ENCODE measurements at regions not wholly inside any gene's neighbourhood (a gene's known extent, or its start where the extent isn't known, plus 50 kb on each side); places are given as distances from the start of the nearest gene placed in this dataset.

DNA sequence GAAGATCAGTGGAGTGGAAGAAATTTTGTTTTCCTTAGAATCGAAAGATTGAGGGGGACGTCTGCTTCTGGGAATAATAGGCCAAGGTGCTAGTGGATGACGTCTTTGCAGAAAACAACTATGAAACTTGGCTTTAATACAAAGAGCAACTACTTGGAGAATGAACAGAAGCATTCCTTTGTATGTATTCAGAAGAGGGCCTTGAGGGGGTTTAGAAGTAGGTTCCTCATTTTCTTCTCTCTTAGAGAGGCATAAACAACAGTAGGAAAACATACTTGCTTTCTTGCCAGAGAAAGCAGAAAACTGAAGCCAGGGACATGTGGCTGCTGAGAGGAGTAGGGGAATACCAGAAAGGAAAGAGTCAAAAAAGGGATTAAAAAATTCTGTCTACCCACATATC, 167.8 kb downstream of the ZNF330 start (continued):
- TF ChIP-seq NR3C1 (CRISPR knock-in tag; conservative IDR thresholded peaks at IDR 0.05; ENCODE audit: low read depth) = no peak
- no peak for TF ChIP-seq SMAD4 (CRISPR knock-in tag; IDR thresholded peaks at IDR 0.05)
- no peak for TF ChIP-seq HMGA2 (CRISPR knock-in tag; IDR thresholded peaks at IDR 0.05)
- TF ChIP-seq ZBTB21 (CRISPR knock-in tag; IDR thresholded peaks at IDR 0.05; ENCODE audit: borderline replicate concordance) = no peak
- TF ChIP-seq, protein P1, sequence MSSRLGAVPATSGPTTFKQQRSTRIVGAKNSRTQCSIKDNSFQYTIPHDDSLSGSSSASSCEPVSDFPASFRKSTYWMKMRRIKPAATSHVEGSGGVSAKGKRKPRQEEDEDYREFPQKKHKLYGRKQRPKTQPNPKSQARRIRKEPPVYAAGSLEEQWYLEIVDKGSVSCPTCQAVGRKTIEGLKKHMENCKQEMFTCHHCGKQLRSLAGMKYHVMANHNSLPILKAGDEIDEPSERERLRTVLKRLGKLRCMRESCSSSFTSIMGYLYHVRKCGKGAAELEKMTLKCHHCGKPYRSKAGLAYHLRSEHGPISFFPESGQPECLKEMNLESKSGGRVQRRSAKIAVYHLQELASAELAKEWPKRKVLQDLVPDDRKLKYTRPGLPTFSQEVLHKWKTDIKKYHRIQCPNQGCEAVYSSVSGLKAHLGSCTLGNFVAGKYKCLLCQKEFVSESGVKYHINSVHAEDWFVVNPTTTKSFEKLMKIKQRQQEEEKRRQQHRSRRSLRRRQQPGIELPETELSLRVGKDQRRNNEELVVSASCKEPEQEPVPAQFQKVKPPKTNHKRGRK (CRISPR knock-in tag; IDR thresholded peaks at IDR 0.05; ENCODE audit: borderline replicate concordance) = no peak
- TF ChIP-seq TEAD1 (CRISPR knock-in tag; IDR thresholded peaks at IDR 0.05) = no peak
- TF ChIP-seq, protein P2, sequence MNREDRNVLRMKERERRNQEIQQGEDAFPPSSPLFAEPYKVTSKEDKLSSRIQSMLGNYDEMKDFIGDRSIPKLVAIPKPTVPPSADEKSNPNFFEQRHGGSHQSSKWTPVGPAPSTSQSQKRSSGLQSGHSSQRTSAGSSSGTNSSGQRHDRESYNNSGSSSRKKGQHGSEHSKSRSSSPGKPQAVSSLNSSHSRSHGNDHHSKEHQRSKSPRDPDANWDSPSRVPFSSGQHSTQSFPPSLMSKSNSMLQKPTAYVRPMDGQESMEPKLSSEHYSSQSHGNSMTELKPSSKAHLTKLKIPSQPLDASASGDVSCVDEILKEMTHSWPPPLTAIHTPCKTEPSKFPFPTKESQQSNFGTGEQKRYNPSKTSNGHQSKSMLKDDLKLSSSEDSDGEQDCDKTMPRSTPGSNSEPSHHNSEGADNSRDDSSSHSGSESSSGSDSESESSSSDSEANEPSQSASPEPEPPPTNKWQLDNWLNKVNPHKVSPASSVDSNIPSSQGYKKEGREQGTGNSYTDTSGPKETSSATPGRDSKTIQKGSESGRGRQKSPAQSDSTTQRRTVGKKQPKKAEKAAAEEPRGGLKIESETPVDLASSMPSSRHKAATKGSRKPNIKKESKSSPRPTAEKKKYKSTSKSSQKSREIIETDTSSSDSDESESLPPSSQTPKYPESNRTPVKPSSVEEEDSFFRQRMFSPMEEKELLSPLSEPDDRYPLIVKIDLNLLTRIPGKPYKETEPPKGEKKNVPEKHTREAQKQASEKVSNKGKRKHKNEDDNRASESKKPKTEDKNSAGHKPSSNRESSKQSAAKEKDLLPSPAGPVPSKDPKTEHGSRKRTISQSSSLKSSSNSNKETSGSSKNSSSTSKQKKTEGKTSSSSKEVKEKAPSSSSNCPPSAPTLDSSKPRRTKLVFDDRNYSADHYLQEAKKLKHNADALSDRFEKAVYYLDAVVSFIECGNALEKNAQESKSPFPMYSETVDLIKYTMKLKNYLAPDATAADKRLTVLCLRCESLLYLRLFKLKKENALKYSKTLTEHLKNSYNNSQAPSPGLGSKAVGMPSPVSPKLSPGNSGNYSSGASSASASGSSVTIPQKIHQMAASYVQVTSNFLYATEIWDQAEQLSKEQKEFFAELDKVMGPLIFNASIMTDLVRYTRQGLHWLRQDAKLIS (CRISPR knock-in tag; IDR thresholded peaks at IDR 0.05; ENCODE audit: borderline replicate concordance) = no peak
- TF ChIP-seq ZNF416 (CRISPR knock-in tag; IDR thresholded peaks at IDR 0.05) = no peak
- no peak for TF ChIP-seq NFE2L1 (CRISPR knock-in tag; IDR thresholded peaks at IDR 0.05)
- TF ChIP-seq, protein P3, sequence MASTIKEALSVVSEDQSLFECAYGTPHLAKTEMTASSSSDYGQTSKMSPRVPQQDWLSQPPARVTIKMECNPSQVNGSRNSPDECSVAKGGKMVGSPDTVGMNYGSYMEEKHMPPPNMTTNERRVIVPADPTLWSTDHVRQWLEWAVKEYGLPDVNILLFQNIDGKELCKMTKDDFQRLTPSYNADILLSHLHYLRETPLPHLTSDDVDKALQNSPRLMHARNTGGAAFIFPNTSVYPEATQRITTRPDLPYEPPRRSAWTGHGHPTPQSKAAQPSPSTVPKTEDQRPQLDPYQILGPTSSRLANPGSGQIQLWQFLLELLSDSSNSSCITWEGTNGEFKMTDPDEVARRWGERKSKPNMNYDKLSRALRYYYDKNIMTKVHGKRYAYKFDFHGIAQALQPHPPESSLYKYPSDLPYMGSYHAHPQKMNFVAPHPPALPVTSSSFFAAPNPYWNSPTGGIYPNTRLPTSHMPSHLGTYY (CRISPR knock-in tag; IDR thresholded peaks at IDR 0.05) = no peak
- no peak for TF ChIP-seq MYBL2 (CRISPR knock-in tag; IDR thresholded peaks at IDR 0.05)

GRCh38 chr4:141389649-141390048, 169.0 kb downstream of the ZNF330 start:
- CTCF ChIA-PET = no interaction called here
- POLR2A ChIA-PET = no interaction called here
- H3K27me3 Mint-ChIP-seq (ENCODE audit: low read depth) = no peaks in the 10 kb centered on the region

More at GRCh38 chr4:141389649-141390048, 169.0 kb downstream of the ZNF330 start:
- H3K4me1 Mint-ChIP-seq = peaks cover 3% of the 10 kb centered on the region; the same call in 1 of the 2 replicates
- no peak overlapping the region for H3K4me3 Mint-ChIP-seq
- TF ChIP-seq NR2C2 (CRISPR knock-in tag; IDR thresholded peaks at IDR 0.05) (no peak), FOXP4 (CRISPR knock-in tag; IDR thresholded peaks at IDR 0.05) (no peak), ZNF219 (CRISPR knock-in tag; IDR thresholded peaks at IDR 0.05; ENCODE audit: borderline replicate concordance) (no peak), MLX (CRISPR knock-in tag; IDR thresholded peaks at IDR 0.05) (no peak), ZNF138 (CRISPR knock-in tag; conservative IDR thresholded peaks at IDR 0.05) (no peak), JAZF1 (CRISPR knock-in tag; IDR thresholded peaks at IDR 0.05) (no peak)
- H3K36me3 Mint-ChIP-seq = no peaks in the 10 kb centered on the region
- DNase-seq (ENCODE audit: low spot score) = no peak
- ATAC-seq = peak; percentile 74
- no peak overlapping the region for H3K27ac Mint-ChIP-seq
- no peaks in the 10 kb centered on the region; the same call in 1 of the 2 replicates for H3K9me3 Mint-ChIP-seq

Measured in WTC11 (cell line).